HL-60 (cell line): ENCODE measurements at regions not wholly inside any gene's neighbourhood (a gene's known extent, or its start where the extent isn't known, plus 50 kb on each side); places are given as distances from the start of the nearest gene placed in this dataset.

Experiments used
- DNase-seq, 2 experiments: peaks; one replicate each; pipeline ENCODE4 v3.0.0-alpha.2; 2010 to 2020; ENCODE audit warnings: low read depth in 1 of 2, low spot score in 1 of 2
- H3K27ac ChIP-seq: fragments of 250-450 bp; sonication (Bioruptor Pico); replicated peaks from 2 replicates; pipeline ENCODE4 v1.5.1; 2020; ENCODE audit warnings: mild to moderate bottlenecking, moderate library complexity
- H3K27me3 ChIP-seq: fragments of 250-450 bp; sonication (Bioruptor Pico); 2 replicates; pipeline ENCODE4 v1.5.1; 2021; ENCODE audit warnings: mild to moderate bottlenecking, moderate library complexity; ENCODE audit not compliant: insufficient read depth, poor library complexity, severe bottlenecking
- H3K4me3 ChIP-seq: replicated peaks from 2 replicates; pipeline ENCODE4 v1.5.1; 2011; ENCODE audit warnings: mild to moderate bottlenecking, control low read depth, low read length; ENCODE audit not compliant: insufficient read depth
- CTCF ChIP-seq: IDR thresholded peaks from one replicate; pipeline ENCODE4 v1.5.1; 2011; ENCODE audit warnings: low read length, control low read depth, inconsistent platforms; ENCODE audit not compliant: insufficient read depth
- GABPA ChIP-seq: IDR thresholded peaks from 2 replicates; pipeline ENCODE4 v1.6.1; 2012; ENCODE audit warnings: low read depth
- POLR2AphosphoS5 ChIP-seq: IDR thresholded peaks from 2 replicates; pipeline ENCODE4 v1.6.1; 2012; ENCODE audit warnings: low read depth
- SPI1 ChIP-seq: IDR thresholded peaks from 2 replicates; pipeline ENCODE4 v1.6.1; 2012; ENCODE audit warnings: low read depth, mild to moderate bottlenecking, borderline replicate concordance
- TF ChIP-seq, protein P1 (sequence below): IDR thresholded peaks from 2 replicates; pipeline ENCODE4 v1.6.1; 2012; ENCODE audit warnings: low read depth; ENCODE audit not compliant: insufficient replicate concordance

- TF ChIP-seq SPI1 (no peak), CTCF (no peak), GABPA (no peak), POLR2AphosphoS5 (no peak)
- TF ChIP-seq, protein P1, sequence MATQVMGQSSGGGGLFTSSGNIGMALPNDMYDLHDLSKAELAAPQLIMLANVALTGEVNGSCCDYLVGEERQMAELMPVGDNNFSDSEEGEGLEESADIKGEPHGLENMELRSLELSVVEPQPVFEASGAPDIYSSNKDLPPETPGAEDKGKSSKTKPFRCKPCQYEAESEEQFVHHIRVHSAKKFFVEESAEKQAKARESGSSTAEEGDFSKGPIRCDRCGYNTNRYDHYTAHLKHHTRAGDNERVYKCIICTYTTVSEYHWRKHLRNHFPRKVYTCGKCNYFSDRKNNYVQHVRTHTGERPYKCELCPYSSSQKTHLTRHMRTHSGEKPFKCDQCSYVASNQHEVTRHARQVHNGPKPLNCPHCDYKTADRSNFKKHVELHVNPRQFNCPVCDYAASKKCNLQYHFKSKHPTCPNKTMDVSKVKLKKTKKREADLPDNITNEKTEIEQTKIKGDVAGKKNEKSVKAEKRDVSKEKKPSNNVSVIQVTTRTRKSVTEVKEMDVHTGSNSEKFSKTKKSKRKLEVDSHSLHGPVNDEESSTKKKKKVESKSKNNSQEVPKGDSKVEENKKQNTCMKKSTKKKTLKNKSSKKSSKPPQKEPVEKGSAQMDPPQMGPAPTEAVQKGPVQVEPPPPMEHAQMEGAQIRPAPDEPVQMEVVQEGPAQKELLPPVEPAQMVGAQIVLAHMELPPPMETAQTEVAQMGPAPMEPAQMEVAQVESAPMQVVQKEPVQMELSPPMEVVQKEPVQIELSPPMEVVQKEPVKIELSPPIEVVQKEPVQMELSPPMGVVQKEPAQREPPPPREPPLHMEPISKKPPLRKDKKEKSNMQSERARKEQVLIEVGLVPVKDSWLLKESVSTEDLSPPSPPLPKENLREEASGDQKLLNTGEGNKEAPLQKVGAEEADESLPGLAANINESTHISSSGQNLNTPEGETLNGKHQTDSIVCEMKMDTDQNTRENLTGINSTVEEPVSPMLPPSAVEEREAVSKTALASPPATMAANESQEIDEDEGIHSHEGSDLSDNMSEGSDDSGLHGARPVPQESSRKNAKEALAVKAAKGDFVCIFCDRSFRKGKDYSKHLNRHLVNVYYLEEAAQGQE, result no peak
- H3K27ac ChIP-seq, result no peak overlapping the region
- no peak for DNase-seq
- no peaks in the 10 kb centered on the region for H3K27me3 ChIP-seq
- no peak overlapping the region for H3K4me3 ChIP-seq
These were observed 81.8 kb upstream of the SFMBT2 start for GRCh38 chr10:7492660-7493046.

DNA sequence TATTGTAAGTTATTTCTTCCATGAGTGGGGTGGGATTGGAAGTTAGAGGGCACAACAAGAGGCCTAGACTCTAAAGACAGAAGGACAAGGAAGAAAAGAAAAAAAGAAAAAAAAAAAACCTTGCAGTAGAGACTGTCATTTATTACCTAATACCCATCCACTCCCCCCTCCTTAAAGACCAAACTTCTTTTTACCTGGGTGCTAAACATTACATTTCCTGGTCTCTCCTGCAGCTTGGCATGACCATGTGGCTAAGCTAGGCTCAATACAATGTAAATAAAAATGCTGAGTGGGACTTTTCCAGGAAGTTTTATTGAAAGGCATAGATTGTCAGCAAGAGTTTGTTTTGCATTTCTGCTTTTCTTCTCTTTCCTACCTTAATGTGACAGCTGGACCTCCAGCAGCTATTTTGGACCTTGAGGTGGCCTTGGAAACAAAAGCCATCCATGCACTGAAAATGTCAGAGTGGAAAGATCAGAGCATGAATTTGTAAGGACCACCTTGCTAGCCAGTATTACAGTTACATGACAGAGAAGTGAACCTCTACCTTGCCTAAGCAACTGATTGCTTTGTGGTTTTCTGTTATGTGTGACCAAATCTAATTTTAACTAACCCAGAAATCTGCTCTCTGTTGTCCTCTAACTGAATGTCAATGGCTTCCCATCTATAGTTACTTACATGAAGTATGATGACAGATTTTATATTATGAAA, 81.3 kb upstream of the SFMBT2 start:
- Histone ChIP-seq H3K27me3 (no peaks in the 10 kb centered on the region), H3K27ac (no peak overlapping the region), H3K4me3 (no peak overlapping the region)
- TF ChIP-seq SPI1 (no peak), CTCF (no peak), POLR2AphosphoS5 (no peak), GABPA (no peak)
- TF ChIP-seq, protein P1, result no peak
- no peak for DNase-seq

GRCh38 chr10:7491230-7491629, 80.4 kb upstream of the SFMBT2 start:
- no peaks in the 10 kb centered on the region for H3K27me3 ChIP-seq
- no peak for DNase-seq
- H3K4me3 ChIP-seq, result no peak overlapping the region
- TF ChIP-seq SPI1 (no peak), POLR2AphosphoS5 (no peak), CTCF (no peak), GABPA (no peak)
- TF ChIP-seq, protein P1, result no peak
- H3K27ac ChIP-seq, result no peak overlapping the region
